Endothelial cell of umbilical vein (primary cell): ENCODE measurements at regions not wholly inside any gene's neighbourhood (a gene's known extent, or its start where the extent isn't known, plus 50 kb on each side); places are given as distances from the start of the nearest gene placed in this dataset.

ENCODE experiments used
- BruUV-seq: library from RNA; stranded (reverse); fragments of 400-500 nt; replicated peaks from 2 replicates; lab custom pipeline; 2021; lab: Mats Ljungman, UMichigan
- CTCF ChIA-PET: fragments of 300-600, 350-600 bp; sonication (Branson Sonifier 250); formaldehyde crosslinking; loops from one replicate; lab custom pipeline; 2021; ENCODE audit warnings: antibody characterized with exemption, inconsistent platforms; lab: Charles Lee
- POLR2A ChIA-PET: fragments of 300-600, 350-600 bp; sonication (Branson Sonifier 250); formaldehyde crosslinking; loops from one replicate; lab custom pipeline; 2021; ENCODE audit warnings: antibody characterized with exemption, inconsistent platforms; lab: Charles Lee
- DNase-seq: peaks from one replicate; pipeline ENCODE4 v3.0.0-alpha.2; 2011; ENCODE audit warnings: low read depth, low spot score
- FAIRE-seq: peaks from 2 replicates; lab custom pipeline; 2011; peaks lifted over from hg19 to GRCh38; lab: Jason Lieb, UNC
- H2AFZ ChIP-seq: 2 replicates; pipeline ENCODE4 v1.6.0; 2012; ENCODE audit warnings: low read depth, low read length, control low read depth, inconsistent platforms
- H3K27ac ChIP-seq: 2 replicates; pipeline ENCODE4 v1.5.1; 2011; ENCODE audit warnings: low read depth, mild to moderate bottlenecking, control low read depth, low read length, moderate library complexity; ENCODE audit not compliant: insufficient read depth
- H3K27me3 ChIP-seq, 2 experiments: 2 replicates each; pipeline versions ENCODE4 v1.6.0 to v1.6.1; 2011; ENCODE audit warnings: low read length in 2 of 2, mixed read lengths in 1 of 2; ENCODE audit not compliant: control insufficient read depth in 2 of 2, insufficient read depth in 2 of 2
- H3K36me3 ChIP-seq, 2 experiments: 2 replicates in 1 of 2; 3 replicates in 1 of 2; pipeline ENCODE4 v1.5.1; 2011; ENCODE audit warnings: low read length in 2 of 2, mild to moderate bottlenecking in 1 of 2, moderate library complexity in 1 of 2; ENCODE audit not compliant: control insufficient read depth in 2 of 2, insufficient read depth in 2 of 2; ENCODE audit errors: extremely low read depth in 1 of 2
- H3K4me1 ChIP-seq: 3 replicates; pipeline ENCODE4 v1.5.1; 2011; ENCODE audit warnings: mild to moderate bottlenecking, low read length; ENCODE audit not compliant: control insufficient read depth, insufficient read depth; ENCODE audit errors: extremely low read depth
- H3K4me2 ChIP-seq: 2 replicates; pipeline ENCODE4 v1.6.1; 2011; ENCODE audit warnings: low read length, control low read depth, mixed read lengths; ENCODE audit not compliant: insufficient read depth
- H3K4me3 ChIP-seq, 3 experiments: fragments of 200-600 bp in 1 of 3; sonication (generic), shearing (Covaris generic) in 1 of 3; replicated peaks in 1 of 3; 2 replicates each; pipeline ENCODE4 v1.5.1; 2011 to 2016; ENCODE audit warnings: control low read depth in 3 of 3, low read length in 3 of 3, mild to moderate bottlenecking in 2 of 3, inconsistent platforms in 1 of 3, low read depth in 1 of 3, moderate library complexity in 1 of 3; ENCODE audit not compliant: insufficient read depth in 1 of 3
- H3K79me2 ChIP-seq: 2 replicates; pipeline ENCODE4 v1.6.0; 2012; ENCODE audit warnings: low read length, inconsistent platforms; ENCODE audit not compliant: control insufficient read depth, insufficient read depth
- H3K9ac ChIP-seq: replicated peaks from 2 replicates; pipeline ENCODE3; 2011; ENCODE audit warnings: low read length, control low read depth; ENCODE audit not compliant: insufficient read depth; ENCODE audit errors: extremely low read depth
- H3K9me1 ChIP-seq: replicated peaks from 3 replicates; pipeline ENCODE4 v1.6.0; 2011; ENCODE audit warnings: mild to moderate bottlenecking, low read length; ENCODE audit not compliant: control insufficient read depth, insufficient read depth; ENCODE audit errors: extremely low read depth
- H3K9me3 ChIP-seq: replicated peaks from 2 replicates; pipeline ENCODE4 v1.5.1; 2012; ENCODE audit warnings: low read length, inconsistent platforms; ENCODE audit not compliant: control insufficient read depth, insufficient read depth
- H4K20me1 ChIP-seq: replicated peaks from 2 replicates; pipeline ENCODE3; 2011; ENCODE audit warnings: mild to moderate bottlenecking, low read length; ENCODE audit not compliant: control insufficient read depth, insufficient read depth; ENCODE audit errors: extremely low read depth
- EZH2 ChIP-seq: IDR thresholded peaks from 2 replicates; pipeline ENCODE4 v1.6.1; 2012; ENCODE audit warnings: borderline replicate concordance, low read depth, mild to moderate bottlenecking, moderate library complexity, low read length, inconsistent platforms; ENCODE audit not compliant: severe bottlenecking
- FOS ChIP-seq: IDR thresholded peaks from 2 replicates; pipeline ENCODE4 v1.6.1; 2011; ENCODE audit warnings: mild to moderate bottlenecking, low read length, moderate library complexity, borderline replicate concordance; ENCODE audit not compliant: insufficient read depth
- GATA2 ChIP-seq: IDR thresholded peaks from 2 replicates; pipeline ENCODE4 v1.7.0; 2011; ENCODE audit warnings: low read depth, mild to moderate bottlenecking, moderate library complexity, mixed read lengths, low read length; ENCODE audit not compliant: insufficient read length, insufficient read depth
- JUN ChIP-seq: IDR thresholded peaks from 2 replicates; pipeline ENCODE4 v1.6.1; 2011; ENCODE audit warnings: borderline replicate concordance, low read depth; ENCODE audit not compliant: insufficient read length, insufficient read depth
- MAX ChIP-seq: IDR thresholded peaks from 2 replicates; pipeline ENCODE4 v1.6.1; 2011; ENCODE audit not compliant: insufficient read depth, insufficient read length
- MYC ChIP-seq: IDR thresholded peaks from one replicate; pipeline ENCODE4 v1.6.1; 2011; ENCODE audit warnings: mild to moderate bottlenecking, low read depth, low read length
- POLR2A ChIP-seq: IDR thresholded peaks from 2 replicates; pipeline ENCODE4 v1.6.1; 2012; ENCODE audit warnings: low read depth, mild to moderate bottlenecking, control low read depth, low read length
- POLR2AphosphoS5 ChIP-seq: IDR thresholded peaks from 2 replicates; pipeline ENCODE4 v1.6.1; 2012; ENCODE audit warnings: low read depth, mild to moderate bottlenecking, control low read depth, low read length, moderate library complexity; ENCODE audit not compliant: insufficient read depth
- dilution Hi-C: fragments of 300-500 bp; cut with MboI; formaldehyde crosslinking; loops from one replicate; pipeline ENCODE4 v1.15.0; 2019; ENCODE audit warnings: low sequenced_read_pairs; ENCODE audit not compliant: extremely low pct_ligation_motif_present
- intact Hi-C: fragments of 100-400 bp; cut with micrococcal nuclease; formaldehyde crosslinking; loops from one replicate; pipeline ENCODE4 v1.10.0; 2022
- TF ChIP-seq, protein P1 (sequence below), 2 donors: IDR thresholded peaks; 1 replicate in 1 of 2; 2 replicates in 1 of 2; pipeline ENCODE4 v1.5.1; 2011; ENCODE audit warnings: low read length in 2 of 2, mild to moderate bottlenecking in 2 of 2, moderate library complexity in 2 of 2, control low read depth in 1 of 2, inconsistent platforms in 1 of 2, low read depth in 1 of 2; ENCODE audit not compliant: insufficient read depth in 1 of 2; ENCODE audit errors: extremely low read depth in 1 of 2

- Histone ChIP-seq H3K27ac (peak overlapping the region; percentile 81), H3K9me1 (no peaks in the 10 kb centered on the region), H3K79me2 (peaks cover 84% of the 10 kb centered on the region), H3K9ac (peak overlapping the region; percentile 98), H3K36me3 (no peaks in the 10 kb centered on the region), H3K4me3 (peak overlapping the region in 2 of 3 experiments; percentile 92 to 97), H4K20me1 (no peaks in the 10 kb centered on the region), H3K27me3 (no peaks in the 10 kb centered on the region), H3K9me3 (no peaks in the 10 kb centered on the region), H2AFZ (no peak overlapping the region), H3K4me2 (peak overlapping the region; percentile 96), H3K4me1 (peaks cover 40% of the 10 kb centered on the region)
- no TSS peak for BruUV-seq
- FAIRE-seq = no peak
- dilution Hi-C loops = loop anchor here (10.0 to 25.0 kb wide), 2 partner anchors 127 to 230 kb away; no protein-coding TSS in a partner anchor
- intact Hi-C loops = loop anchor here (1.0 to 5.0 kb wide), 5 partner anchors 65 to 430 kb away; no protein-coding TSS in a partner anchor
- POLR2A ChIA-PET = no interaction called here
- TF ChIP-seq FOS = no peak
- no peak for TF ChIP-seq EZH2
- no peak for TF ChIP-seq GATA2
- no peak for TF ChIP-seq POLR2AphosphoS5
- no peak for TF ChIP-seq MYC
- TF ChIP-seq, protein P1, sequence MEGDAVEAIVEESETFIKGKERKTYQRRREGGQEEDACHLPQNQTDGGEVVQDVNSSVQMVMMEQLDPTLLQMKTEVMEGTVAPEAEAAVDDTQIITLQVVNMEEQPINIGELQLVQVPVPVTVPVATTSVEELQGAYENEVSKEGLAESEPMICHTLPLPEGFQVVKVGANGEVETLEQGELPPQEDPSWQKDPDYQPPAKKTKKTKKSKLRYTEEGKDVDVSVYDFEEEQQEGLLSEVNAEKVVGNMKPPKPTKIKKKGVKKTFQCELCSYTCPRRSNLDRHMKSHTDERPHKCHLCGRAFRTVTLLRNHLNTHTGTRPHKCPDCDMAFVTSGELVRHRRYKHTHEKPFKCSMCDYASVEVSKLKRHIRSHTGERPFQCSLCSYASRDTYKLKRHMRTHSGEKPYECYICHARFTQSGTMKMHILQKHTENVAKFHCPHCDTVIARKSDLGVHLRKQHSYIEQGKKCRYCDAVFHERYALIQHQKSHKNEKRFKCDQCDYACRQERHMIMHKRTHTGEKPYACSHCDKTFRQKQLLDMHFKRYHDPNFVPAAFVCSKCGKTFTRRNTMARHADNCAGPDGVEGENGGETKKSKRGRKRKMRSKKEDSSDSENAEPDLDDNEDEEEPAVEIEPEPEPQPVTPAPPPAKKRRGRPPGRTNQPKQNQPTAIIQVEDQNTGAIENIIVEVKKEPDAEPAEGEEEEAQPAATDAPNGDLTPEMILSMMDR (IDR thresholded peaks at IDR 0.05; ENCODE audit: extremely low read depth in 1 of 2, insufficient read depth in 1 of 2, low read depth in 1 of 2, low read length in 2 of 2) = no peak
- TF ChIP-seq JUN = no peak
- no peak for TF ChIP-seq POLR2A
- TF ChIP-seq MAX = no peak
- peak; percentile 59 for DNase-seq
- CTCF ChIA-PET = interaction anchor here (0.9 to 3.5 kb wide), 13 partner anchors 9 to 321 kb away, joined by 3 to 11 read pairs (median 6); no protein-coding TSS in a partner anchor
These were observed 75.3 kb upstream of the IFNE start for GRCh38 chr9:21557428-21557768.
